IPS-18c (cell line): ENCODE measurements at regions not wholly inside any gene's neighbourhood (a gene's known extent, or its start where the extent isn't known, plus 50 kb on each side); places are given as distances from the start of the nearest gene placed in this dataset.
"Not testable (repeated sequence)": the region's sequence is repeated elsewhere in the genome, so short reads cannot be mapped to it uniquely, and the experiment has no call there.

Experiments used
- H3K4me3 ChIP-seq: 2 replicates; pipeline ENCODE4 v1.7.0; 2013; ENCODE audit warnings: low read depth, mild to moderate bottlenecking, low read length, moderate library complexity; ENCODE audit not compliant: insufficient read depth
- H3K9me3 ChIP-seq: one replicate; pipeline ENCODE4 v1.6.1; 2013; ENCODE audit warnings: mild to moderate bottlenecking, low read length, moderate library complexity; ENCODE audit not compliant: control insufficient read depth, insufficient read depth

DNA sequence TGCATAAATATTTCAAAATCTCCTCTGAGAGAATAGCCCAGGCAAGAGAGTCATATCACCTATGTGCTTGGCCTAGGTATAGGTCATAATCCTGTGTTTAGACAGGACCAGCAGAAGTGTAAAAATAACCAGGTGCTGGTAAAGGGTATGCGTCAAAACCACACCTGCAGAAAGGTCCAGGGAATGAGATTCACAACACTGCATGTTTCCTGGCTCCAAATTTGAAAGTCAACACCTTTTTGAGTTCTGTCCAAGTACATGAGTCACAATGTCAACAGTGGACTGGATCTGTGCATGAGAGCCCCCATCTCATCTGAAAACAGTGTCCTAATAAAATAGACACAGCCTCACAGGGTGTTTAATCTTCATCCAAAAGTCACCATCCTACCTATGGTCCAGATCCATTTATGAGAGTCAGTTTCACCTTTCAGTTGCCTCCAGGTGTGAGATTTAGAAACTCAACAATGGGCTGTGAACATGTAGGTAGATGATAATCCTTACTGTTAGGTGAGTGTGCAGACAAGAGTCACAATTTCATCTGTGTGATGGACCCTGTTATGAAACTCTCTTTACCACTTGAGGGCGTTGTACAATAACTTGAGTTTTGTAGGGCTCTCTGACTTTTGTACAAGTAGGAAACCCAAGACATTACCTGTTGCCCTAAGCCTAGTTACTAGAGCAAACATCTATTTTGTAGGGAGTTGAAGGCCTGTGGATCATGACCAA, 2100.7 kb downstream of the TP53TG3F start:
- H3K4me3 ChIP-seq, result no peak overlapping the region
- H3K9me3 ChIP-seq, result peaks cover 40% of the 10 kb centered on the region

DNA sequence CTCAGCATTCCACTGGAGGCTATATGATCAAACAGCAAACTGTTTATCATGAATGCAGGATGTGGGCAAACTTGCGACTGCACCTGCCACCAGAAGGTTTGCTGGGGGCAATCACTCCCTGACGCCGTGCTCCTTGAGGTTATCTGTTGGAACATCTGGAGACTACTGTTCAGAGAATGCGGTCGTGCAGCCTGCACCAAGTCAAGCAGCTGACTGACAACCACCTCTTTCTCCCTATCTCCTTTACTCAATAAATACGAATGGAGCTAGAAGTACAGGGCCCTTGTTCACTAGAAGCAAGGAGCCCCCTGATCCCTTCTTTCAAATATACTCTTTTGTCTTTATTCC, 2101.2 kb downstream of the TP53TG3F start:
- Histone ChIP-seq H3K4me3 (no peak overlapping the region), H3K9me3 (peaks cover 42% of the 10 kb centered on the region)

DNA sequence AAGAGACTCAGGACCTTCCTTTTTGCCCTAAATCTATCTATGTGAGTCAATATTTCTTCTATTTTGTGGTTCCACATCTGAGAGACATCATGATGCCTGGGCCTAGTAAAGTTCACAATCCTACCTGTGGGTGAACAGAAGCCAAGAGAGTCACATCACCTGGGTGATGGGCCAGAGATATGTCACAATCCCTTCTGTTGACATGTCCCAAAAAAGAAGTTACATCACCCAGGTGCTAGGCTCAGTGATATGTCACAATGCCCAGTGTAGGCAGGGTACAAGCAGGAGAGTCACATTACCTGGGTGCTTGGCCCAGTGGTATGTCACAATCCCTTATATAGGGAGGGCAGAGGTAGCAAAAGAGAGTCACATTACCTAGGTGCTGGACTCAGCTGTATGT, 2101.9 kb downstream of the TP53TG3F start:
- peaks cover 40% of the 10 kb centered on the region for H3K9me3 ChIP-seq
- H3K4me3 ChIP-seq, result no peak overlapping the region

DNA sequence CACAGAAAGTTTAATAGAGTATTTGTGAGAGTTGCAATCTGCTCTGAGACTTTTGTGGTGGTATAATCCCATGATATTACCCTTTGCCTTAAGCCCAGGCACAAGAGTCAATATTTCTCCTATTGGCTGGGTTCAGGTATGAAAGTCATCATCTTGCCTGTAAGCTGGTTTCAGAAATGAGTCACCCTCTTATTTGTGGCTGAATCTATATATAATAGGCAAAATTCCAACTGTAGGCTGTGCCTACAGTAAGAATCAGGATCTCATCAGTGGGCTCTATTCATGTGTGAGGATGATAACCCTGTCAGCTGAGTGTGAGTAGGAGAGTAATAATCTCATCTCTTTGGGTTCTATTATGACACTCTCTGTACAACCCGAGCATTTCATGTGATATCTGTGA, 2103.1 kb downstream of the TP53TG3F start:
- H3K9me3 ChIP-seq, result peaks cover 32% of the 10 kb centered on the region
- no peak overlapping the region; the same call in 1 of the 2 replicates for H3K4me3 ChIP-seq

DNA sequence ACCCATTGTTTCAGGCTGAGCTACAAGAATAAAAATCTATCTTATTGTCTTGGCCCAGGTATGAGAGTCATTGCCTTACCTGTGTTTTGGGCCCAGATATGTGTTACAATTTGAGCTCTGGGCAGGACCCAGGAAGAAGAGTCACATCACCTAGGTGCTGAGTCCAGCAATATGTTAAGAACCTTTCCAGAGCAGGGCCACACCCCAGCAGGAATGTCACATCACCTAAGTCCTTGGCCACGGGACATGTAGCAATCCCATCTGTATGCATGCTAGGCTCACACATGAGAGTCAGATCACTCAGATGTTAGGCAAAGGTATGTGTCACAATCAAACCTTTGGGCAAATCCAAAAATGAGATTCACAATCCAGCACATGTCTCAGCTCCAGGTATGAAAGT, 2103.5 kb downstream of the TP53TG3F start:
- Histone ChIP-seq H3K9me3 (peaks cover 33% of the 10 kb centered on the region), H3K4me3 (no peak overlapping the region)

DNA sequence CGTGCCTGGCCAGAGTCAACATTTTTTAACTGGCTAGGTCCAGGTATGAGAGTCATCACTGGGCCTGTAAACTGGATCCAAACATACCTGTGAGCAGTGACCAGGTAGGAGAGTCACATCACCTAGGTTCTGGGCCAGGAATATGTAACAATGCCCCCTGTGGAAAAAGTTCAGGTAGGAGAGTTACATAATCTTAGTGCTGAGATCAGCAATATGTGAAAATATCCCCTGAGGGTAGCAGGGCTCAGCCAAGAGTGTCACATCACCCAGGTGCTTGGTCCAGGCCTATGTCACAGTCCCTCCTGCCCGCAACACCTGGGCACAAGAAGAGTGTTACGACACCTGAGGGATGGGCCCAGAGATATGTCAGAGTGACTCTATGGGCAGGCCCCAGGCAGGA, 2104.7 kb downstream of the TP53TG3F start:
- H3K9me3 ChIP-seq, result peaks cover 37% of the 10 kb centered on the region
- no peak overlapping the region for H3K4me3 ChIP-seq

DNA sequence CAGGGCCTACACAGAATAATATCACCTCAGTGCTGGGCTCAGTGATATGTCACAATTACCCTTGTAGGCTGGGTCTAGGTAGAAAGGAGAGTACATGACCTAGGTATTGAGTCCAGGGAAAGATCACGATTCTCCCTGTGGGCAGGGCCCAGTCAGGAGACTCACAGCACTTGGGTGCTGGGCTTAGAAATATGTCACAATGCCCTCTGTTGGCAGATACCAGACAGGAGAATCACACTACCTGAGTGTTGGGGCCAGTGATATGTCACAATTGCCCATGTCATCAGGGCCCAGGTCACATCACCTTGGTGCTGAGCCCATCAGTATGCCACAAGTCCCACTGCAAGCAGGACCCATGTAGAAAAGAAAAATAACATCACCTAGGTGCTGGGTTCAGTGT, 2105.5 kb downstream of the TP53TG3F start:
- Histone ChIP-seq H3K4me3 (no peak overlapping the region), H3K9me3 (peaks cover 39% of the 10 kb centered on the region)

DNA sequence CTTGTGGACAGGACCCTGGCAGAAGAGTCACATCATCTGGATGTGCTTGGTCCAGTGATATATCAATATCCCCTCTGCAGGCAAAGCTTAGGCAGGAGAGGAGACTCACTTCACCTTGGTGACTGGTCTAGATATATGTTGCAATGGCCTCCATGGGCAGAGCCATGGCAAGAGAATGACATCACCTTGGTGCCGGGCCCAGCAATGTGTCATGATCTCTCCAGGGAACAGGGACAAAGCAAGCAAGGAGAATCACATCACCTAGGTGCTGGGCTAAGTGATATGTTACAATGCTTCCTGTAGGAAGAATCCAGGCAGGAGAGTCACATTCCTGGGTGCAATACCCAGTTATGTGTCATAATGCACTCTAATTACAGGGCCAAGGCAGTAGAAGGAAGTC, 2106.2 kb downstream of the TP53TG3F start:
- Histone ChIP-seq H3K9me3 (peaks cover 41% of the 10 kb centered on the region), H3K4me3 (no peak overlapping the region)

DNA sequence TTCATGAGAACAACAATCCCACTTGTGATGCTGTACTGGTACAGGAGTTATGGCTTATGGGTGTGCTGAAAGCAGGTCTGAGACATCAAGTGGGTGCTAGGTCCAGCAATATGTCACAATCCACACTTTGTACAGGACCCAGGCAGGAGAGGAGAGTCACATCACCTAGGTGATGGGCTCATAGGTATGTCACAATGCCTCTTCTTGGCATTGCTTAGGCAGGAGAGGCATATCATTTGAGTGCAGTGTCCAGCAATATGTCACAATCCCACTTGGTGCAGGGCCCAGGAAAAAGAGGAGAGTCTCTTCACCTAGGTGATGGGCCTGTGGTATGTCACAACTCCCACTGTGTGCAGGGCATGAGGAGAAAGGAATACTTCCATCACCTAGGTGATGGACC, 2110.0 kb downstream of the TP53TG3F start:
- Histone ChIP-seq H3K4me3 (no peak overlapping the region; the same call in 1 of the 2 replicates), H3K9me3 (peaks cover 34% of the 10 kb centered on the region)

DNA sequence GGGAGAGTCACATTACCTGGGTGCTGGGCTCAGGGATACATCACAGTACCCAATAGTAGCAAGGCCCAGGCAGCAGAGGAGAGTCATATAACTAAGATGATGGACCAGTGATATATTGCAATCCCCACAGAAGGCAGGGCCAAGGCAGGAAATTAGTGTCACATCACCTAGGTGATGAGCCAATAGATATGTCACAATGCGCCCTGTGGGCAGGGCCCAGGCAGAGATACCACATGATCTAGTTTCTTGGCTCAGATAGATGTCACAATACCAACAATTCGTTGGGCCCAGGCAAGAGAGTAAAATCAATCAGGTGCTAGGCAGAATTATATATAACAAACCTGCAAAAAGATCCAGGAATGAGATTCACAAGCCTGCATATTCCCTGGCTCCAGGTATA, 2111.5 kb downstream of the TP53TG3F start:
- H3K9me3 ChIP-seq, result peaks cover 39% of the 10 kb centered on the region
- H3K4me3 ChIP-seq, result no peak overlapping the region

DNA sequence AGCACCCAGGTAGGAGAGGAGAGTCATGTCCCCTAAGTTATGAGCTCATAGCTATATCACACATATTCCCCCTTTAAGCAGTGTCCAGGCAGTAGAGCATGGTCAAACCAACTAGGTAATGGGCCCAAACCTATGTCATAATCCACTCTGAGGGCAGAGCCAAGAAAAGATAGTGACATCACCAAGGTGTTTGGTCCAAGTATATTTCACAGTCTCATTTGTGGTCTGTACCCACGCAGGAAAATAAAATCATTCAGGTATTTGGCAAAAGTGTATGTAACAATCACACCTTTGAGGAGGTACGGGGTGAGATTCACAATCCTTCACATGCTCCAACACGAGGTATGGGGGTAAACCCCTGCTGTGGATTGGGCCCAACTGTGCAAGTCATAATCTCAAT, 2112.8 kb downstream of the TP53TG3F start:
- peaks cover 43% of the 10 kb centered on the region for H3K9me3 ChIP-seq
- no peak overlapping the region for H3K4me3 ChIP-seq

DNA sequence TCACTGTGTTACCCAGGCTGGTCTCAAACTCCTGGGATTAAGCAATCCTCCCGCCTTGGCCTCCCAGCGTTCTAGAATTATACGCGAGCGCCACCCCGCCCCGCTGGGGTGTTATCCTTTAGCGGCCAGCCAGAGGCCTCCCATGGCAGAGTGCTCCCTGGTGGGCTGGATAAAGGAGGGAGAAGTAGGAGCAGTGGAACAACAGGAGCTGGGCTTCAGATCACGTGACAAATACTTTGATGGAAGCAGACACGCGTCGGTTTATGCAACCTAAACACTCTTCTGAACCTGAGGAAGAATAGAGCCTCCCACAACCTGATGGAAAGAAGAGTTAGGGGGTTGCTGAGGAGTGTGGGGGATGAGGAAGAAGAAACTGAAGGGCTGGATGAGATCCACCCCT, 2114.0 kb downstream of the TP53TG3F start:
- no peak overlapping the region; the same call in 1 of the 2 replicates for H3K4me3 ChIP-seq
- peaks cover 40% of the 10 kb centered on the region for H3K9me3 ChIP-seq

DNA sequence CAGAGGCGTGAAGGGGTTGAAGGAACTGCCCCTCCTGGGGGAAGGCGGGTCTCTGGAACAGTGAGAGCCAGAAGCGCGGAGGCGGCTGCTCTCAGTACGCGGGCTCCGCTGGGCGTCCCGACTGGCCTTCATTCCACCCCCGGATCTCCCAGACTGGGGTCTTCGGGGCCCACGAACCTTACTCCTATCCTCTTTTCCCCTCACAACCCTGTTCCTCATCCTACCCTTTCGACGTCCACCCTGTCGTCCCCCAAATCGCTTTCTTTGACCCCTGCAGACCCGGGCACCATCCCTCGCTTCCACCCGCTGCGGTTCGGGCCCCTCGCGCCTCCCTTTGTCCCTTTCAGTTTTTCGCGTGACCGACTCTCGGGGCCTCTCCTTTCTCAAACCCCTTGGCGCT, 2114.6 kb downstream of the TP53TG3F start:
- H3K4me3 ChIP-seq, result no peak overlapping the region
- H3K9me3 ChIP-seq, result peaks cover 39% of the 10 kb centered on the region

DNA sequence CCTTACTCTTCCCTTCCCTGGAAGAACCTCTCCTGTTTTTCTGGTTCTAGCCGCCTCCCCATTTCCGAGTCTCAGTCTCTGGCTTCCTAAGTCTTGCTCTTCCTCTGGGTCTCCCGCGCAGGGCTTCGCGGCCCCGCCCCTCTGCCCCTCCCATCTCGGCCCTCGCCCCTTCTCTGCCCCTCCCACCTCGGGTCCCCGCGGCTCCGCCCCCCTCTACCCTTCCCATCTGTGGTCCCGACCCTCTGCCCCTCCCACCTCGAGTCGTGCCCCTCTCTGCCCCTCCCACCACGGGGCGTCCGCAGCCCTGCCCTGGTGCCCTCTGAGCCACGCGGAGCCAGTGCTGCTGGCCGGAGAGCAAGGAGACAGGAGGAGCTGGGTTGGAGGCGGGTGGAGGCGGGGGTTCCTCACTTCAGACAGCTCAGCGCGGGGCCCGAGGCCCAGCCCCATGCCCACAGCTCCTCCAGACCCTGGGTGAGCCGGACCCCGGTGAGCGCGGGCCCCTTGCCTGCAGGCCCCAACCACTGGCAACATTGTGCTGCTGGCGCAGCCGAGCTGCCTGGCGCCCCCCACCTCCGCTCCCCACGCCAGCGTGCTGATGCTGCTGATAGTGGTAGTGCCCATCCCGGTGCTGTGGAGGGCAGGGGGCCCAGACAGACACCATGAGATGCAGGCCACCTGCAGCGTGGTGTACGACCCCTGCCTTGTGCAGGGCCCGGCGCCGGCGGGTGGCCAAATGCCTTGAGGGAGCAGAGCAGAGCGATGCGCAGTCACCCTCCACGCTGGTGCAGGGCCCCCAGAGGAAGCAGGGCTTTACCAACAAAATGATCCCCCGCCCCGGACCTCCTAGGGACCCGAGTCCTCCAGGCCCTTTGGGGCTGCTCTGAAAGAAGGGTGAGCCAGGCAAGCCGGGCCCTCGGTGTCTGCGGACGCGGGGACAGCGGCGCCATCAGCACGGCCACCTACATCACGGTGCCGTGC, 2115.3 kb downstream of the TP53TG3F start:
- H3K9me3 ChIP-seq, result peaks cover 41% of the 10 kb centered on the region
- no peak overlapping the region for H3K4me3 ChIP-seq

DNA sequence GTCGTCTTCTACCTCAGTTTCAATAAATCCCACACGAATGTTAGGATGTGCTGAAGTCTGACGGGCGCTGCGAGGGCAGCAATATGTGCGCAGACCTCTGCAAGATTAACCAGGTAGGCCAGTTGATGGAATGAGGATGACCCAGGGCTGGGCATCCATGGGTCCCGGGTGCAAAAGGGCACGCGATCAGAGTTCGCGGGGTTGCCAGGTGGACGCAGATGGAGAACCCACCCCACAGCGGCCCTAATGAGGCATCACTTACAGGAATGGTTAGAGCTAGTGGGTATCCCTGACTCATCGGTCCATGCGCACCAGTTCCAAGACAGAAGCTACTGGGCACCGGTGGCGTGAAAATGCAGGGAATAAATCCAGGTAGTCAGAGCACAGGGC, 2116.0 kb downstream of the TP53TG3F start:
- Histone ChIP-seq H3K4me3 (no peak overlapping the region), H3K9me3 (peaks cover 40% of the 10 kb centered on the region)

DNA sequence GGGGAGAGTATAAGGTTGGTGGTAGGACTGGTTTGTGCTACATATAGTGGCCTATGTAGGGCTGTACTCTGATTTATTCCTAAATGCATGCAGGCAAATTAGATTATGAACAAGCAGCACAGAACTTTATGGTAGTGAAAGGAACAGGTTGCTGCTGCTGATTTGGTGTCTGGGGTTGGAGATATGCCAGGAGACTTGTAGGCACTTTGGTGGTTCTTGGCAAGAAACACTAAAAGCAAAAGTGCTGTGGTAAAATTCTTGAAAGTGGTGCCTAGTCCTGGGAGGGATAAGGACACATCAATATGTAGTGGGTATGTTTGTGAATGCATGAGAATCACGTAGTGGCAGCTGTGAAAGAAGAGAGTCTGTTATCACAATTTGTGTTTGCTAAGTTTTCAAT, 2126.0 kb downstream of the TP53TG3F start:
- peaks cover 15% of the 10 kb centered on the region for H3K9me3 ChIP-seq
- H3K4me3 ChIP-seq, result no peak overlapping the region; the same call in 1 of the 2 replicates

DNA sequence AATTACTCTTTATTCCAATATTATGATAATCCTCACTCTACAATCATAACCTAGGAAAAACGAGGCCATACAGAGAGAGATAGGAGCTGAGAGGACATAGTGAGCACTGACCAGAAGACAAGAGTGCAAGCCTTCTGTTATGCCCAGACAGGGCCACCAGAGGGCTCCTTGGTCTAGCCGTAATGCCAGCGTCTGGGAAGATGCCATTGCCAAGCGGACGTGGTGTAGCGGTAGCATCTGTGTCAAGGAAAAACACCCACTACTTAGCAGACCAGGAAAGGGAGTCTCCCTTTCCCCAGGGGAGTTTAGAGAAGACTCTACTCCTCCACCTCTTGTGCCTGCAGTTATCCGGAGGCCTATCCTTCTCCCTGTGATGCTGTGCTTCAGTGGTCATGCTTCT, 2131.5 kb downstream of the TP53TG3F start:
- not testable (repeated sequence) for H3K9me3 ChIP-seq, H3K4me3 ChIP-seq

DNA sequence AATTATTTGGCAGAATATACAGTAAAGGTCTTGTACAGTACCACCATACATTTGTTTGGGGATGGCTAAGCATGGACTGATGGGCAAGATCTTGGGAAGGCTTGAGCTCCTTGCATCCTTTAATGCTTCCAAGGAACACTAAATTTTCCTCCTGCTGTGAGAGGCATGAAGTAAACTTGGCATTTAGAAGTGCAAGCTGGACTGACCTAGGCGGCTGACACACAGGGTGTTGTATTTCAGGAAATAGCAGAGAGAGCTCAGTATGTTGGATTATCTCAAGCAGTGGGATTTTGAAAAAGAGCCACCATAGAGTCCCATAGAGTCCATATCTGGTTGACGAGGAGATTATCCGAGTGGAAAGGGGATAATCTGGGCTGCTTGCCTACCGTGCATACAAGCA, 2137.1 kb downstream of the TP53TG3F start:
- Histone ChIP-seq H3K4me3 (no peak overlapping the region), H3K9me3 (peaks cover 26% of the 10 kb centered on the region)
